HTR-8/SVneo (cell line): ENCODE measurements at regions not wholly inside any gene's neighbourhood (a gene's known extent, or its start where the extent isn't known, plus 50 kb on each side); places are given as distances from the start of the nearest gene placed in this dataset.
A peak's percentile ranks its signal among the peaks of the same experiment; 100 is the strongest.

ENCODE experiments used
- DNase-seq: peaks from one replicate; pipeline ENCODE4 v3.0.0; 2011; ENCODE audit warnings: low spot score, mixed read lengths; ENCODE audit not compliant: insufficient read length
- FAIRE-seq: peaks from 2 replicates; lab custom pipeline; 2011; peaks lifted over from hg19 to GRCh38; lab: Jason Lieb, UNC

- FAIRE-seq (no peak), DNase-seq (peak; percentile 6)
Measured at GRCh38 chr4:106690487-106690886, 321.9 kb upstream of the GIMD1 start.

GRCh38 chr4:106687026-106687425 is 318.4 kb upstream of the GIMD1 start:
- FAIRE-seq (no peak), DNase-seq (no peak)

GRCh38 chr4:106681381-106681921 is 312.9 kb upstream of the GIMD1 start:
- FAIRE-seq (no peak), DNase-seq (no peak)

- DNase-seq (no peak), FAIRE-seq (no peak)
Measured at GRCh38 chr4:106679063-106679462, 310.5 kb upstream of the GIMD1 start.

GRCh38 chr4:106677213-106677612 is 308.6 kb upstream of the GIMD1 start:
- DNase-seq: no peak
- no peak for FAIRE-seq

- no peak for DNase-seq
- FAIRE-seq: no peak
Measured at GRCh38 chr4:106676173-106676921, 307.8 kb upstream of the GIMD1 start.

- FAIRE-seq (no peak), DNase-seq (no peak)
Measured at GRCh38 chr4:106671716-106672115, 303.1 kb upstream of the GIMD1 start.

GRCh38 chr4:106670976-106671375 is 302.4 kb upstream of the GIMD1 start:
- no peak for FAIRE-seq

GRCh38 chr4:106659371-106659770 is 290.8 kb upstream of the GIMD1 start:
- no peak for FAIRE-seq
- DNase-seq: no peak

More at GRCh38 chr4:106670976-106671375, 302.4 kb upstream of the GIMD1 start:
- no peak for DNase-seq

GRCh38 chr4:106652095-106652494 is 283.5 kb upstream of the GIMD1 start:
- no peak for FAIRE-seq

GRCh38 chr4:106650701-106651100 is 282.1 kb upstream of the GIMD1 start:
- FAIRE-seq (no peak), DNase-seq (no peak)

More at GRCh38 chr4:106652095-106652494, 283.5 kb upstream of the GIMD1 start:
- DNase-seq: no peak

GRCh38 chr4:106647451-106647850 is 278.9 kb upstream of the GIMD1 start:
- no peak for FAIRE-seq
- DNase-seq: no peak

- DNase-seq: no peak
- FAIRE-seq: no peak
Measured at GRCh38 chr4:106629268-106629625, 260.7 kb upstream of the GIMD1 start.

GRCh38 chr4:106628586-106629267 is 260.1 kb upstream of the GIMD1 start:
- DNase-seq (no peak), FAIRE-seq (no peak)

GRCh38 chr4:106627051-106627450 is 258.5 kb upstream of the GIMD1 start:
- FAIRE-seq: no peak
- DNase-seq: no peak

GRCh38 chr4:106624671-106625070 is 256.1 kb upstream of the GIMD1 start:
- FAIRE-seq (no peak), DNase-seq (no peak)

GRCh38 chr4:106618956-106619355 is 250.4 kb upstream of the GIMD1 start:
- FAIRE-seq: no peak
- no peak for DNase-seq

GRCh38 chr4:106615961-106616360 is 247.4 kb upstream of the GIMD1 start:
- DNase-seq (no peak), FAIRE-seq (no peak)

GRCh38 chr4:106615410-106615945 is 246.9 kb upstream of the GIMD1 start:
- DNase-seq: no peak
- no peak for FAIRE-seq

GRCh38 chr4:106614441-106614840 is 245.9 kb upstream of the GIMD1 start:
- FAIRE-seq: no peak

GRCh38 chr4:106609917-106610316 is 241.3 kb upstream of the GIMD1 start:
- DNase-seq: no peak
- FAIRE-seq: no peak

More at GRCh38 chr4:106614441-106614840, 245.9 kb upstream of the GIMD1 start:
- DNase-seq: peak; percentile 9
